ENCODE measurements at regions not wholly inside any gene's neighbourhood (a gene's known extent, or its start where the extent isn't known, plus 50 kb on each side); places are given as distances from the start of the nearest gene placed in this dataset.

DNA sequence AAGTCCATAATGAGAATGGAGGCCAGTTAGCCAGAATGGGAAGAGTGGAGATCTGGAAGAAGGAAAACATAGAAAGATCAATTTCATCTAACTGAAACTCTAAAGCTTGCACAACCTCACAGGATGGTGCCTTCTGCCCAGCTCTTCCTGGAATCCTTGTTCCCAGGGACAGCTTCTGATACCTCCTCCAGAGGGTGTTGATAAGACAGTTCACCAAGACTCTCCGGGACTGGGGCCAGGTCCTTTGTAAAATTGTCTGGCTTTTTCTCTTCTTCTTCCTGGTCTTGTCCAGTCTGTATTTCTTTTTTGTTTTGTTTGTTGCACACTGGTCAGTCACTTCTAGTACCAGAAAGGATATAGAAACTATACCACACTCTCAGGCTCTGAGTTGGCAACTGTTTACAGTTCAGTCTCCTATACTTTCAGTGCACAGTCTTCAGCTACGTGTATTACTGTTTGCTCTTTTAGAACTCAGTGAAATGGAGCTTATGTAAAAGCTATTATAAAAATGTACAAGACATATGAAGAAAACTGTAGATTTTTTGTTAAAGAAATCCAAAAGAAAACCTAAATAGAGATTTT, 142.8 kb upstream of the RPL34 start:
- TF ChIP-seq, protein P1, sequence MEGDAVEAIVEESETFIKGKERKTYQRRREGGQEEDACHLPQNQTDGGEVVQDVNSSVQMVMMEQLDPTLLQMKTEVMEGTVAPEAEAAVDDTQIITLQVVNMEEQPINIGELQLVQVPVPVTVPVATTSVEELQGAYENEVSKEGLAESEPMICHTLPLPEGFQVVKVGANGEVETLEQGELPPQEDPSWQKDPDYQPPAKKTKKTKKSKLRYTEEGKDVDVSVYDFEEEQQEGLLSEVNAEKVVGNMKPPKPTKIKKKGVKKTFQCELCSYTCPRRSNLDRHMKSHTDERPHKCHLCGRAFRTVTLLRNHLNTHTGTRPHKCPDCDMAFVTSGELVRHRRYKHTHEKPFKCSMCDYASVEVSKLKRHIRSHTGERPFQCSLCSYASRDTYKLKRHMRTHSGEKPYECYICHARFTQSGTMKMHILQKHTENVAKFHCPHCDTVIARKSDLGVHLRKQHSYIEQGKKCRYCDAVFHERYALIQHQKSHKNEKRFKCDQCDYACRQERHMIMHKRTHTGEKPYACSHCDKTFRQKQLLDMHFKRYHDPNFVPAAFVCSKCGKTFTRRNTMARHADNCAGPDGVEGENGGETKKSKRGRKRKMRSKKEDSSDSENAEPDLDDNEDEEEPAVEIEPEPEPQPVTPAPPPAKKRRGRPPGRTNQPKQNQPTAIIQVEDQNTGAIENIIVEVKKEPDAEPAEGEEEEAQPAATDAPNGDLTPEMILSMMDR (IDR thresholded peaks at IDR 0.05), result no peak
- TF ChIP-seq POLR2A (IDR thresholded peaks at IDR 0.05), result no peak
